ENCODE measurements at regions not wholly inside any gene's neighbourhood (a gene's known extent, or its start where the extent isn't known, plus 50 kb on each side); places are given as distances from the start of the nearest gene placed in this dataset.

DNA sequence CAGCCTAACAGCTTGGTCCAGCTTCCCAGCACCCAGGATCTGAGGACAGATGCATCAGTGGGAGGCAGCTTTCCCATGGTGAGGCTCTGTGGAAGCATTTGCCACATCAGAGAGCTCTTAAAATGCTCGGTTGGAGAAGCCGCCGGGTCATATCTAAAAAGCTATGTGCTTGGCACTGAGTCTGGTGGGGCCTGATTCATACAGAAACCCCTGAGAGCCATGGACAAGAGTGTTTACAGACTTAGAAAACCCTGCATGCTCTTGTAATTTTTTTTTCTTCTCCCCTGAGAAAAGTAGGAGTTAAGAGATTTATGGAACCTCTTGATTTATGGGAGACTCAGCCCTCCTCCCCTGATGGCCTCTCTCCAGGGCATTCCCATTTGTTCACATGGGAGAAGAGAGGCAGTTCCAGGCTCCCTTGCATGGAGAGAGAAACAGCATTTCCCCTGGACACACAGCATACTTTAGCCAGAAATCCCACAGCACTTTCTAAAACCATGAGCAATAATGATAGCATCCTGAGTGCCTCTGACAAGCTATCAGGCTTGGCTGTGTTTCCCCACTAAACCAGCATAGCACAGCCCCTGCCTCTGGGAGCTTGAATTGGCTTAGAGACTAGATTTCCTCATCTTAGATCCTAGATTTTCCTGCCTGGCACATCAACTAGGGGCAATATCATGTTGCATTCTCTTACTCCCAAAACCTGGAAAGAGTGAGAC is 322.1 kb upstream of the AUTS2 start:
- Histone ChIP-seq H3K9me3 (peaks cover 0 to under 1% of the 10 kb centered on the region in 2 donors), H3K36me3 (no peaks in the 10 kb centered on the region), H3K27ac (no peak overlapping the region), H3K4me1 (no peaks in the 10 kb centered on the region), H3K4me3 (no peak overlapping the region), H3K27me3 (no peaks in the 10 kb centered on the region)
- no peak for DNase-seq (ENCODE audit: low spot score)
- TF ChIP-seq, protein P1, sequence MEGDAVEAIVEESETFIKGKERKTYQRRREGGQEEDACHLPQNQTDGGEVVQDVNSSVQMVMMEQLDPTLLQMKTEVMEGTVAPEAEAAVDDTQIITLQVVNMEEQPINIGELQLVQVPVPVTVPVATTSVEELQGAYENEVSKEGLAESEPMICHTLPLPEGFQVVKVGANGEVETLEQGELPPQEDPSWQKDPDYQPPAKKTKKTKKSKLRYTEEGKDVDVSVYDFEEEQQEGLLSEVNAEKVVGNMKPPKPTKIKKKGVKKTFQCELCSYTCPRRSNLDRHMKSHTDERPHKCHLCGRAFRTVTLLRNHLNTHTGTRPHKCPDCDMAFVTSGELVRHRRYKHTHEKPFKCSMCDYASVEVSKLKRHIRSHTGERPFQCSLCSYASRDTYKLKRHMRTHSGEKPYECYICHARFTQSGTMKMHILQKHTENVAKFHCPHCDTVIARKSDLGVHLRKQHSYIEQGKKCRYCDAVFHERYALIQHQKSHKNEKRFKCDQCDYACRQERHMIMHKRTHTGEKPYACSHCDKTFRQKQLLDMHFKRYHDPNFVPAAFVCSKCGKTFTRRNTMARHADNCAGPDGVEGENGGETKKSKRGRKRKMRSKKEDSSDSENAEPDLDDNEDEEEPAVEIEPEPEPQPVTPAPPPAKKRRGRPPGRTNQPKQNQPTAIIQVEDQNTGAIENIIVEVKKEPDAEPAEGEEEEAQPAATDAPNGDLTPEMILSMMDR (IDR thresholded peaks at IDR 0.05) = no peak

DNA sequence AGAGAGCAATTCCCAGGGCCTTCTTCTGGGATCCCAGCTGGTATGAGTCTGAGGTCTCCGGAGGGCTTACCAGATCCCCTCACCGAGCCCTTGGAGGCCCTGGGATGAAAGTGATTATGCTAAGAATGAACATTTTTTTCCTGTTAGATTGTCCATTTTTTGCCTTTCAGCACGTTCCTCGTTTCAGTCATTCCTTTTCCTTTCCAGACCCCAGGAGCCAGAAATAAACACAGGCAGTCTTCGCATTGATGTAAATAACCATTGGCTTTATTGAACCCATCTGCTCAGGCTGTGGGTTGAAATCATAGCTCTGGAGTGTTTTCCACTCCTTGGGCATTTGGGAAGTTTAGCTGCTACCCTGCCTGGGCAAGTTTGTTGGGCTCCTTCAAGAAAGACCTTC is 320.9 kb upstream of the AUTS2 start:
- DNase-seq (ENCODE audit: low spot score) = no peak
- Histone ChIP-seq H3K27ac (no peak overlapping the region), H3K36me3 (no peaks in the 10 kb centered on the region), H3K9me3 (peaks cover 0 to 5% of the 10 kb centered on the region in 2 donors), H3K27me3 (no peaks in the 10 kb centered on the region), H3K4me3 (no peak overlapping the region), H3K4me1 (no peaks in the 10 kb centered on the region)
- TF ChIP-seq, protein P1 (IDR thresholded peaks at IDR 0.05) = no peak

DNA sequence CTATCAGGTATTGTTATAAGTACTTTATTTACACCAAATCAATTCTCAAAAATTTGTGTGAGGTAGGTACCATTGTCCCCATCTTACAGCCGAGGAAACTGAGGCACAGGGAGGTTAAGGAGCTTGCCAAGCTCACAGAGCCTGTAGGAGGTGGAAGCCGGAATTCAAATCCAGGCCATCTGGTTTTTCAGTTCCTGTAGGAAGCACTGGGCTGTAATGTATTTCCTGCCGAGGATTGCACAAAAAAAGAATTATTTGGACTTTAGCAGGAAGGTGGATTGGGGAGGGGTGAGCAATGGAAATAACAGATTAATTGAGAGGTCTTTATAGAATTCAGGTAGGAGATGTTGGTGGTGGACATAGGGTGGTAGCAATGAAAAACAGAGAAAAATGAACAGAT is 315.3 kb upstream of the AUTS2 start:
- Histone ChIP-seq H3K27me3 (no peaks in the 10 kb centered on the region), H3K9me3 (peaks cover 0 to 5% of the 10 kb centered on the region in 2 donors), H3K36me3 (no peaks in the 10 kb centered on the region), H3K4me3 (no peak overlapping the region), H3K27ac (no peak overlapping the region), H3K4me1 (peaks cover 0 to 15% of the 10 kb centered on the region in 2 donors)
- TF ChIP-seq, protein P1 (IDR thresholded peaks at IDR 0.05) = no peak
- DNase-seq (ENCODE audit: low spot score) = no peak

DNA sequence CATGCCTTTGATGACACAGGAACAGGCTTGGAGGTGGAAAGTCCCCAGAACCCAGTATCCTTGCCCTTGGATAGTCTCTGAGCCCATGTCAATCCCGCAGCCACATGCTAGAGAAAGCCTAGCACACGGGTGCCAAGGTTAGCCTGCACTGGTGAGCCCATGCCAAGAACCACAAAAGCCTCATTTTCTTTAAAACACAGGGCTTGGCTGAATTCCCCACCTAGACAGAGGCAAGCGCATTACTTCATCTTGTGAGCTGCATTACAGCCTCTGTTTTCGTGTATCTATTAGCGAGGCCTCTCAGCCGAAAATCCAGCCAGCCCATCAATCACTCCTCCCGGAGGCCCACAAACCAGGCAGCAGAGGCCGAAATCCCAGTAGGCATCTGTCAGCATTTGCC is 314.9 kb upstream of the AUTS2 start:
- Histone ChIP-seq H3K4me1 (peaks cover 0 to 15% of the 10 kb centered on the region in 2 donors), H3K27me3 (no peaks in the 10 kb centered on the region), H3K27ac (no peak overlapping the region), H3K36me3 (no peaks in the 10 kb centered on the region), H3K4me3 (no peak overlapping the region), H3K9me3 (peaks cover 0 to 5% of the 10 kb centered on the region in 2 donors)
- DNase-seq (ENCODE audit: low spot score) = no peak
- TF ChIP-seq, protein P1 (IDR thresholded peaks at IDR 0.05) = no peak

DNA sequence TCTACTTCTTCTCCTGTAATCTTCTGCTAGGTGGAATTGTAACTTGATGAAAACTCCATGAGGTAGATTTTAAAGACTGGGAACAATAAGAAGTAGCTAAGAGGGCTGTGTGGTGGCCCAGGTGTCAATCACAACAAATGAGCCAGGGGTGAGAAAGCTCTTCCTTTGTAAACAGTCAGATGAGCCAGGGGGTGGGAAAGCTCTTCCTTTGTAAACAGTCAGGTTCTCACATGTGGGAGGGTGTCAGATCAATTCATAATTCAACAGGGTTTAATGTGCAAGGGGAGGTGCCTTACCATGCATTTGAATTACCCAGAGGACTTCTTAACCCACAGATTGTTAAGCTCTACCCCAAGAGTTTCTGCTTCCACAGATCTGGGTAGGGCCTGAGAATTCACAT is 312.4 kb upstream of the AUTS2 start:
- Histone ChIP-seq H3K4me3 (no peak overlapping the region), H3K36me3 (no peaks in the 10 kb centered on the region), H3K27me3 (no peaks in the 10 kb centered on the region), H3K9me3 (peaks cover 0 to 5% of the 10 kb centered on the region in 2 donors), H3K27ac (no peak overlapping the region), H3K4me1 (peaks cover 0 to 15% of the 10 kb centered on the region in 2 donors)
- no peak for DNase-seq (ENCODE audit: low spot score)
- TF ChIP-seq, protein P1 (IDR thresholded peaks at IDR 0.05) = no peak

DNA sequence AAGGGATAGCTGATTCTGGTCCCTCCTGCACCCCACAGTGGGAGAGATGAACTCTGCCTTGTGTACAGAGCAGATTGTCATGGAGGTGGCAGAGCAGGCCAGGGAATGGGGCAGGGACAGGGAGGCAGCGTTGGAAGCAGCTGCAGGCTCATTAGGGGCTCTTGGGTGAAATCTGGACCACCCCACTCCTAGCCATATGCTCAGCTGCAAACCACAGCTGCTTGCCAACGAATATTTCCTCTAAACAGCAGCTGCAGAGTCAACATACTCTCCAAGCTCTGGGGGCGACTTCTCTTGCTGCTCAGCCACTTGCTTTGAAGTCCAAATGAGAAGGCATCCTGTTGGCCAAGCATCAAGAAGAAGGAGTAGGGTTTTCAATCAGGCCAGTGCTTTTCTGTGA is 302.3 kb upstream of the AUTS2 start:
- no peak for DNase-seq (ENCODE audit: low spot score)
- Histone ChIP-seq H3K27ac (no peak overlapping the region), H3K9me3 (no peaks in the 10 kb centered on the region), H3K36me3 (no peaks in the 10 kb centered on the region), H3K4me3 (no peak overlapping the region), H3K27me3 (no peaks in the 10 kb centered on the region), H3K4me1 (no peaks in the 10 kb centered on the region)
- TF ChIP-seq, protein P1 (IDR thresholded peaks at IDR 0.05) = no peak
